ENCODE measurements at regions not wholly inside any gene's neighbourhood (a gene's known extent, or its start where the extent isn't known, plus 50 kb on each side); places are given as distances from the start of the nearest gene placed in this dataset.

DNA sequence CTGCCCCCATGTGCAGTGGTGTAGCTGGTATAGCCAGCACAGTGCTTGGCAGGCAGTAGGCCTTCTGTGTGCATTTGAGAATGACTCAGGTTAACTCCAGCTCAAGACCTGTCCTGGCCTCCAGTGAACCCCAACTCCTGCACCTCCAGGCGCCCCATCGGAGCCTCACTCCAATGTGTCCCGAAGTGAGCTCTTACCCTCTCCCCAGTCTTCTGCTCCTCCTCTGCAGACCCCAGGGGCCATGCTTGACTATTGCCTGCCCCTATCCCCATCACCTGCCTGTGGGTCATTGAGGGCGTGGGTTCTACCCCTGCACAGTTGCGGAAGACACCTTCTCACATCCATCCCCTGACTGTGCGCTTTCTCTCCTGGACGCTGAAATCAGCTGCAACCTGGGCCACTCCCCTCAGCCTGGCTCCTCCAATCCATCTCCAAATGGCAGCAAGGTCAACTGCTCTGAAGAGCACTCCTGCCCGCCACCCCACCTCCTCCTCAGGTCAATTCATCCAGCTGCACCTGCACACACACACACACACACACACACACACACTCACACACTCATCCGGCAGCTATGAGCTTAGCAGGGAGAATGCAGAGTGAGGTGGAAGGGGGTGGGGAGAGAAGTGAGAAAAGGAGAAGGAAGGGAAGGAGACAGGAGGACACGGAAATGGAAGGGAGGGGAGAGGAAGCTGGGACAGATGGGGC lies 130.3 kb upstream of the GLI2 start:
- H3K23me2 ChIP-seq (ENCODE audit: insufficient read length, low read depth, low read length, poor library complexity, severe bottlenecking), result no peaks in the 10 kb centered on the region
- no peak overlapping the region for H4K5ac ChIP-seq (ENCODE audit: insufficient read length, low read depth, low read length)
- no peak overlapping the region for H2BK12ac ChIP-seq (ENCODE audit: insufficient read length, low read depth, low read length)
- Mint-ChIP-seq H3K9me3 (no peaks in the 10 kb centered on the region), H3K36me3 (ENCODE audit: insufficient read depth in 1 of 3, low read depth in 3 of 3) (no peaks in the 10 kb centered on the region), H3K27ac (no peak overlapping the region), H3K4me3 (no peak overlapping the region), H3K4me1 (peaks cover 24 to 28% of the 10 kb centered on the region in 2 experiments), H3K27me3 (ENCODE audit: low read depth) (peaks cover 72% of the 10 kb centered on the region)
- H2BK120ac ChIP-seq (ENCODE audit: low read depth, low read length, poor library complexity, severe bottlenecking), result no peak overlapping the region
- H3K4ac ChIP-seq (ENCODE audit: low read depth, low read length), result no peak overlapping the region
- DNase-seq, result no peak
- H3K4me2 ChIP-seq (ENCODE audit: insufficient read depth, insufficient read length, low read length), result no peak overlapping the region
- no peak overlapping the region for H3K27ac ChIP-seq (ENCODE audit: insufficient read length, low read depth, low read length)
- no peaks in the 10 kb centered on the region for H4K20me1 ChIP-seq (ENCODE audit: control insufficient read depth, insufficient read depth, insufficient read length)
- no peak overlapping the region for H2BK20ac ChIP-seq (ENCODE audit: low read depth, low read length, poor library complexity, severe bottlenecking)
- no peak overlapping the region for H3K14ac ChIP-seq (ENCODE audit: insufficient read depth, low read length)
- H3K9me3 ChIP-seq (ENCODE audit: control insufficient read depth, low read depth, low read length), result no peaks in the 10 kb centered on the region
- no peak overlapping the region for H3K23ac ChIP-seq (ENCODE audit: insufficient read length, low read depth, low read length)
- H3K9ac ChIP-seq (ENCODE audit: extremely low read depth, insufficient read length, low read length), result no peak overlapping the region
- no peak overlapping the region for H3K56ac ChIP-seq (ENCODE audit: insufficient read length, low read depth, low read length)
- no peaks in the 10 kb centered on the region for H3K79me1 ChIP-seq (ENCODE audit: insufficient read depth, low read depth, low read length, poor library complexity, severe bottlenecking)
- H3K4me1 ChIP-seq (ENCODE audit: insufficient read depth, low read length), result peaks cover 3% of the 10 kb centered on the region; the same call in 1 of the 2 replicates
- H4K91ac ChIP-seq (ENCODE audit: insufficient read length, low read depth, low read length), result no peak overlapping the region
- H2AK5ac ChIP-seq (ENCODE audit: insufficient read length, low read length), result no peak overlapping the region
- no peak overlapping the region for H3T11ph ChIP-seq (ENCODE audit: low read length)
- H2BK15ac ChIP-seq (ENCODE audit: low read depth, low read length), result no peak overlapping the region
- H2AFZ ChIP-seq (ENCODE audit: low read length), result no peak overlapping the region
- no CpG with 5 or more reads among the region's 10 CpGs for WGBS (ENCODE audit: extremely low coverage, insufficient read length, low lambda C conversion rate)
- H3K18ac ChIP-seq (ENCODE audit: insufficient read length, low read depth, low read length), result no peak overlapping the region
- H4K8ac ChIP-seq (replicated peaks; ENCODE audit: insufficient read length, low read depth, low read length), result no peak overlapping the region
- no peaks in the 10 kb centered on the region for H3K79me2 ChIP-seq (ENCODE audit: insufficient read depth, low read length)
- H2BK5ac ChIP-seq (ENCODE audit: insufficient read length, low read length), result no peak overlapping the region
- no peak for TF ChIP-seq CTCF (conservative IDR thresholded peaks at IDR 0.05)
- no peaks in the 10 kb centered on the region for H3K27me3 ChIP-seq (ENCODE audit: insufficient read depth, low read length)

Data from H9 (cell line).